ENCODE measurements at regions not wholly inside any gene's neighbourhood (a gene's known extent, or its start where the extent isn't known, plus 50 kb on each side); places are given as distances from the start of the nearest gene placed in this dataset.
A peak's percentile ranks its signal among the peaks of the same experiment; 100 is the strongest.

- in situ Hi-C loops (cut with HindIII; ENCODE audit: low pct_unique_long_range_greater_than_20kb, low sequenced_read_pairs): no loop called here
- no peak for DNase-seq (ENCODE audit: low read depth)
Observed at GRCh38 chr5:77569409-77569808, 69.1 kb downstream of the OTP start.

GRCh38 chr5:77568555-77568954 is 70.0 kb downstream of the OTP start:
- no peak for DNase-seq (ENCODE audit: low read depth)
- in situ Hi-C loops (cut with HindIII; ENCODE audit: low pct_unique_long_range_greater_than_20kb, low sequenced_read_pairs): no loop called here

- in situ Hi-C loops (cut with HindIII; ENCODE audit: low pct_unique_long_range_greater_than_20kb, low sequenced_read_pairs): no loop called here
Observed at GRCh38 chr5:77568082-77568481, 70.4 kb downstream of the OTP start.

GRCh38 chr5:77563475-77563874 is 71.4 kb upstream of the WDR41 start:
- in situ Hi-C loops (cut with HindIII; ENCODE audit: low pct_unique_long_range_greater_than_20kb, low sequenced_read_pairs): no loop called here
- DNase-seq (ENCODE audit: low read depth): no peak

More at GRCh38 chr5:77568082-77568481, 70.4 kb downstream of the OTP start:
- no peak for DNase-seq (ENCODE audit: low read depth)

GRCh38 chr5:77561965-77562364 is 69.8 kb upstream of the WDR41 start:
- no peak for DNase-seq (ENCODE audit: low read depth)
- in situ Hi-C loops (cut with HindIII; ENCODE audit: low pct_unique_long_range_greater_than_20kb, low sequenced_read_pairs): no loop called here

- in situ Hi-C loops (cut with HindIII; ENCODE audit: low pct_unique_long_range_greater_than_20kb, low sequenced_read_pairs): no loop called here
- DNase-seq (ENCODE audit: low read depth): peak; percentile 14
Observed at GRCh38 chr5:77560677-77561263, 68.7 kb upstream of the WDR41 start.

- no peak for DNase-seq (ENCODE audit: low read depth)
- in situ Hi-C loops (cut with HindIII; ENCODE audit: low pct_unique_long_range_greater_than_20kb, low sequenced_read_pairs): no loop called here
Observed at GRCh38 chr5:77558266-77558665, 66.2 kb upstream of the WDR41 start.

GRCh38 chr5:77550406-77550805 is 58.3 kb upstream of the WDR41 start:
- in situ Hi-C loops (cut with HindIII; ENCODE audit: low pct_unique_long_range_greater_than_20kb, low sequenced_read_pairs): no loop called here
- no peak for DNase-seq (ENCODE audit: low read depth)

- in situ Hi-C loops (cut with HindIII; ENCODE audit: low pct_unique_long_range_greater_than_20kb, low sequenced_read_pairs): no loop called here
- no peak for DNase-seq (ENCODE audit: low read depth)
Observed at GRCh38 chr5:77545285-77545684, 53.2 kb upstream of the WDR41 start.
